ENCODE measurements at regions not wholly inside any gene's neighbourhood (a gene's known extent, or its start where the extent isn't known, plus 50 kb on each side); places are given as distances from the start of the nearest gene placed in this dataset.

DNA sequence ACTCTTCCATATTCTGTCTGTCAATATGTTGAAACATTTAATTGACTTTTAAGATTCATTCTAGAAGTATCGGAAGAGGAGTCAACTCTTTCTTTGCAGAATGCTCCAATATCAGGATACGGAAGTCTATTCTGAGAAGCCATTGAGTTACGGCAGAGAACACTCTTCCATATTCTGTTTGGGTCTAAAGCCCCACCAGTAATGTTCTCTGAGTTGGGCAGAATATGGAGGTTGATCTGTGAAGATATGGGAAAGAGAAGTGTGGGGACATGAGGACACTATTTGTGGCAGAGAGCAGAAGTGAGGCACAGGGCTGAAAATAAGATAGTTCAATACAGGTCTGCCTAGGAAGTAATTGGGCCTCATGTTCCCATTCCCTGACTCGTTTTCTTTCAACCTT, 300.0 kb downstream of the DIRAS2 start:
- Mint-ChIP-seq H3K4me1 (no peaks in the 10 kb centered on the region), H3K9me3 (peaks cover 3% of the 10 kb centered on the region), H3K27ac (no peak overlapping the region), H3K36me3 (no peaks in the 10 kb centered on the region), H3K4me3 (no peak overlapping the region)
- ATAC-seq (no peak), DNase-seq (ENCODE audit: low spot score in 2 of 2) (no peak)

DNA sequence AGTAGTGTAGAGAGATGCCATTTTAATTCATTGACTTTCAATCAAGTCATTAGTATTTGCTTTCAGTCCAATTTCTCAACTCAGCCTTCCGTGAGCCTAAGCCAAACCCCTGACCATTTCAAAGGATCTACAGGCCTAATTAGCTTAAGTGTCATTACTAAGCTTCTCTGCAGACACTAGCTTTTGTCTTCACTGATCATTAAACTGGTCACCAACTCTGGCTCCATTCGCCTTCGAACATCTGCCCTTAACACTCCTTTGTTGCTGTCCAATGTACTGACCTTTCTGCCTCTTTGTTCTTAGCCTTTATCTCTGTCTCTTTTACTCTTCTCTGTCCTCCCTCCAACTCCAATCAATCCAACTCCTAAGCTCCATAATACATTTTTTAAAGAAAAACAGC, 299.3 kb downstream of the DIRAS2 start:
- no peaks in the 10 kb centered on the region for H3K4me1 Mint-ChIP-seq
- peaks cover 3% of the 10 kb centered on the region for H3K9me3 Mint-ChIP-seq
- ATAC-seq (no peak), DNase-seq (ENCODE audit: low spot score in 2 of 2) (no peak)
- no peaks in the 10 kb centered on the region for H3K36me3 Mint-ChIP-seq
- no peak overlapping the region for H3K27ac Mint-ChIP-seq
- no peak overlapping the region for H3K4me3 Mint-ChIP-seq

DNA sequence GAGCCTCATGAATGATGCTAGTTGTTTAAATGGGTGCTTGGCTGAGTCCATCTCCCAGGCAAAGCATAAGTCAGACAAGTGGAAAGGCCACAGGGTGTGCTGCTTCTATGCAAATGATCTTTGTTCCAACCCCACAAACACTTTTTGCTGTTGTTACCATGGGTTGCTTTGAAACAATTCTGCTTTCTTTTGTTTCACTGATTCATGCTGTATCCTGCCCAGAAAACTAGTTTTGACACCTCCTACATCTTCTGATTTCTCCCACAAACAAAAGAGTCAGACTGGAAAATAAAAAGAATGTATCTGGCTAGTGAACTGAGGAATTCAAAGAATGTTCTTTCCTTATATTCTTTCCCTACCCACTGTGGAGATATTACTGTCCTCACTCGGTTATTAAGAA, 298.6 kb downstream of the DIRAS2 start:
- no peaks in the 10 kb centered on the region for H3K36me3 Mint-ChIP-seq
- no peak overlapping the region for H3K4me3 Mint-ChIP-seq
- ATAC-seq (no peak), DNase-seq (ENCODE audit: low spot score in 2 of 2) (no peak)
- peaks cover 3% of the 10 kb centered on the region for H3K9me3 Mint-ChIP-seq
- H3K4me1 Mint-ChIP-seq: no peaks in the 10 kb centered on the region
- H3K27ac Mint-ChIP-seq: no peak overlapping the region

DNA sequence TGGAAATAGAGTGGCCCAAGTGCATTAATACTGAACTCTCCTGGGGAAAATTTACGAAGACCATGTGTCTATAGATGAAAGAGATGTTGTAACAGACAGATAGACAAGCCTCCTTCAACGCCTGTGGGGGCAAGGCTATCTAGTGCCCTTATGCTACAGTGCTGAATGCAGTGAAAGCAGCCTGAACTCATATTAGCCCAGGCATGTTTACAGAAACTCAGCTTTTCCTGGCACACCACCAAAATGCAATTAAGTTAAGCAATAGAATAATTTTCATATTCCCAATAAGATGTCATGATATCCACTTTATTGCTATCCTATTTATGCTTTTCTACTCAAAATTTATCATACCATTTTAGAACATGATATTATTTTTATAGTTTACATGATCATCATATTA, 277.0 kb downstream of the DIRAS2 start:
- Mint-ChIP-seq H3K9me3 (no peaks in the 10 kb centered on the region), H3K4me1 (no peaks in the 10 kb centered on the region), H3K36me3 (no peaks in the 10 kb centered on the region), H3K4me3 (no peak overlapping the region), H3K27ac (no peak overlapping the region)
- ATAC-seq (no peak), DNase-seq (ENCODE audit: low spot score in 2 of 2) (no peak)

DNA sequence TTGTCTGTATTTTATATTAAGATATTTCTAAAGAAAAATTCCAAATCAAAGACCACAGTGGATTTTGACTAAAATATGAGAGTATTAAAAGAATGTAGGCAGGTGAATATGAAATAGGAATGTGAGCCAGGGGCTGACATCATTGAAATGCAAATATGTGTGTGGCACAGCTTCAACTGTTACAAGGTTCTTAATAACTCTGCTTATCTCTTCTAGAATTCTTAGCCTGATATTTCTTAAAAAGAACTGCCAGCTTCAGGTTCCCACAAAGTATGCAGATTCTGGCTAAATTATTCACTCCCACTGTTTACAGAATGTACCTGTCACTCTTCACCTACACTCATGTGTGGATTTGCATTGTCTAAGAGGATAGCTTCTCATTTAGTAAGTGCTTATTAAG, 274.4 kb downstream of the DIRAS2 start:
- Mint-ChIP-seq H3K36me3 (no peaks in the 10 kb centered on the region), H3K4me1 (no peaks in the 10 kb centered on the region), H3K9me3 (no peaks in the 10 kb centered on the region), H3K27ac (no peak overlapping the region), H3K4me3 (no peak overlapping the region)
- DNase-seq (ENCODE audit: low spot score in 2 of 2) (no peak), ATAC-seq (no peak)

DNA sequence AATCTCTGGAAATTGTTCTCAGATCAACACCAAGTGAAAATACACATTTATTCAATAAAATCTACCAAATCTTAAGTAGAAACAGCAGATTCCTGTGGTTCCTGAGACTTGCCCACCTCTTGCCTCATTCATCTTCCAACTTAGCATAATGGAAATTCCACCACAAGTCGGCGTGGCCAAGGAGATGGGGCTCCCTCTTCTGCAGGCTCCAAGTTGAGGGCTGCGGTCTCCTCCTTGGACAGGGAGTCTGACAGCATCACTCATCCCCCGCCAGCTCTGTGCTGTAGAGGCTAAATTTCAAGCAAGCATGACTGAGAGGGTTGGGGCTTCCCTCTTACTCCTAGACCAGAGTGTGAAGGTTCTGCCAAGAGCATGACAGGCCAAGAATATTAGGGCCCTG, 273.7 kb downstream of the DIRAS2 start:
- Mint-ChIP-seq H3K36me3 (no peaks in the 10 kb centered on the region), H3K4me3 (no peak overlapping the region), H3K27ac (no peak overlapping the region), H3K4me1 (no peaks in the 10 kb centered on the region), H3K9me3 (no peaks in the 10 kb centered on the region)
- no peak for DNase-seq (ENCODE audit: low spot score in 2 of 2)
- no peak for ATAC-seq

DNA sequence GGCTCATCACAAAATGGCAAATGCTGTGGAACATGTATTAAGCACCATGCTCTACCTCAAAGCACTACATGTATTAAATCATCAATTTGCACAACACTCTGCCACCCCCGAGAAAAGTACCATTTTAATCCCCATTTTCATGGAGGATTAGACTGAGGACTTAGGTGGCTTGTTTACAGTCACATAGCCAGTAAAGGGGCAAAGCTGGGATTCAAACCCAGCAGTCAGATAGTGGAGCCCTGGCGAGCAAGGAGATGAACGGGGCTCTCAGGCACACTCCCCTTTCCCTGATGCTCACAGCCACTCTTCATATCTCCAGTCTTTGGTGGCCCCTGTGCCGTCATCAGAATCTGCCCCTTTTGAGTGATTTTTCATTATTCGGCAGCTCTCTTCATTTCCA, 262.9 kb downstream of the DIRAS2 start:
- H3K9me3 Mint-ChIP-seq: no peaks in the 10 kb centered on the region
- no peak overlapping the region for H3K4me3 Mint-ChIP-seq
- no peaks in the 10 kb centered on the region for H3K4me1 Mint-ChIP-seq
- ATAC-seq: no peak
- H3K27ac Mint-ChIP-seq: no peak overlapping the region
- H3K36me3 Mint-ChIP-seq: no peaks in the 10 kb centered on the region
- DNase-seq (ENCODE audit: low spot score in 2 of 2): no peak

DNA sequence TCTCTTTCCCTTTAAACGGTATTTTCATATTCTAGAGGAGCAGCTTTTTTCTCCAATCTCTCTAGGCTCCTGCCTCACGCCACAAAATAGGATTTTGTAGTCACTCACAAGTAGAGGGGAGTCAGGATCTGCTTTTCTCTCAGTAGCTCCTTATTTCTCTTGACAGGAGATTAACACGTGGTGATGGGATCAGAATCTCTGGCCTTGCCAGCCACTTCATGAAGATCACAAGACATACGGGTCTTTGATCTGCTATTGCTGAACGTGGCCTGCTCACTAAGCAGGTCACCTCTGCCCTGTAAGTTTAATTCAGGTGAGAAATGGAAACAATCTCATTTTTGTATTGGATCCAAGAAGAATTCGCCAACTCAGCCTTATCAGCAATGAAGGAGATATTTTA, 257.5 kb downstream of the DIRAS2 start:
- no peaks in the 10 kb centered on the region for H3K36me3 Mint-ChIP-seq
- H3K27ac Mint-ChIP-seq: no peak overlapping the region
- H3K4me1 Mint-ChIP-seq: no peaks in the 10 kb centered on the region
- no peaks in the 10 kb centered on the region for H3K9me3 Mint-ChIP-seq
- H3K4me3 Mint-ChIP-seq: no peak overlapping the region
- DNase-seq (ENCODE audit: low spot score in 2 of 2) (no peak), ATAC-seq (no peak)

DNA sequence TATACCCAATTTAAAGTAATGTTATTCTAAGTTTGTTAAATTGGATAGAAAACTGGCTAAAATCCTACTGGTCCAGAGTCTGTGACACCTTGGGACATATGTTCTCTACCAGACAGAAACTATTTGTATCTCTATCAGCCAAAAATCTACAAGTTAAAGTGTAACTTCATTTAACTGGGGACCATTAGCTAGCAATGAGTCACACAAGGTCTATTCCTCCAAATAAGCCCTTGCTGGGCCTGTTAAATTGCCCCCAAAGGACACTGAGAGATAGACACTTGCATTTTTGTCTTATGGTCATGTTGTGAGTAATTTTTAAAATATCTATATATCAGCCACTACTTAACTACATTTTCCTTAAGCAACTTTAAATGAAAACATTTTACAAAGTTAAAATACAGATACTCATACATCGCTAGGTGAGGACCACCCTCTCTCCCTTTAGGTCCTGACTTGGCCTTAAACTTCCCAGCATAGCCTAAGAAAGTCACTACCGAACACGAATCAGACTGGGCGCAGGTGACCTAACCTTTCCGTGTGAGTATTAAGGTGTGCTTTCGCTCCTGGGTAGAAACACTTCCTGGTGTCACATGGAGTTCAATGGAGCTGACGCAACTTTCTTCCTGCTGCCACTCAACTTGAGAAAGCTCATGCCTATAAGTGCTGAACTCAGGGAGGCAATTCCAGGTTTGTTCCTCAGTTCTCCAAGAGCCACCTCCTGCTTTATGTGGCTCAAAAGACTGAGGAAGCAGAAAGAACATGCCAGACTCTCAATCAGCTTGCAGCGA, 249.1 kb downstream of the DIRAS2 start:
- no peak overlapping the region for H3K4me3 Mint-ChIP-seq
- H3K27ac Mint-ChIP-seq: no peak overlapping the region
- no peaks in the 10 kb centered on the region for H3K4me1 Mint-ChIP-seq
- ATAC-seq (no peak), DNase-seq (ENCODE audit: low spot score in 2 of 2) (no peak)
- no peaks in the 10 kb centered on the region for H3K36me3 Mint-ChIP-seq
- H3K9me3 Mint-ChIP-seq: no peaks in the 10 kb centered on the region

DNA sequence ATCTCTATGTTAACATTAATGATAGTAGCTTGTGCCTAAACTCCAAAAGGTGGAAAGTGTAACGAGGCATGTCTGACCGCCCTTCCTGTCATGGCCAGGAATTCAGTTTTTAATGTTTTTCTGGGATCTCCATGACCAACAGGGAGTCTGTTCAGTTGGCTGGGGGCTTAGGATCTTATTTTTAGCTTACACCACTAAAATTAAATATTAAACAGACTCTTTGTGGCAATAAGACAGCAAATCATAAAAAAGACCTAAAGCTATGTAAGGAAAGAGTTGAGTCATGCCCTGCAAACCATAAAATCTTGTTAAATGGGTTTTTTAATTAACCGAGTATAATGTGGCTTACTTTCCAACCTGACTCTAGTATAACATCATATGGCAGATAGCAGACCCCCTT, 247.8 kb downstream of the DIRAS2 start:
- Mint-ChIP-seq H3K36me3 (no peaks in the 10 kb centered on the region), H3K4me1 (no peaks in the 10 kb centered on the region), H3K27ac (no peak overlapping the region), H3K4me3 (no peak overlapping the region), H3K9me3 (no peaks in the 10 kb centered on the region)
- no peak for ATAC-seq
- DNase-seq (ENCODE audit: low spot score in 2 of 2): no peak

DNA sequence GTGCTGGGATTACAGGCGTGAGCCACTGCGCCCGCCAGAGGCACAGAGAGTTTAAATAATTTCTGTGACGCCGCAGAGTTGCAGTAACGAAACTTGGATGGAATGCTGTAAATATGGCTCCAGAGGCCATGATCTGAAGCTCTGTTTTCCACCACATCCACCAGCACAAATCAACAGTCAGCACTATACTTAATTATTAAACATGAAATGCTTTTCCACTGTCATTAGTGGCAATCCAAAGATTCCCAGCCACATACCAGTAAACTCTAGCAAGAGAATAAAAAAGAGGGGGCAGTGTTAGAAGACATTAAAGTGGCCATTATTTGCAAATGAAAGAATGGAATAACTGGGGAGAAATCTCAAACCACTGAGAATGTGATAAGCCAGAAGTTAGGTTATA, 242.5 kb downstream of the DIRAS2 start:
- H3K4me3 Mint-ChIP-seq: no peak overlapping the region
- no peak overlapping the region for H3K27ac Mint-ChIP-seq
- ATAC-seq (no peak), DNase-seq (ENCODE audit: low spot score in 2 of 2) (no peak)
- no peaks in the 10 kb centered on the region for H3K4me1 Mint-ChIP-seq
- H3K36me3 Mint-ChIP-seq: no peaks in the 10 kb centered on the region
- no peaks in the 10 kb centered on the region for H3K9me3 Mint-ChIP-seq

DNA sequence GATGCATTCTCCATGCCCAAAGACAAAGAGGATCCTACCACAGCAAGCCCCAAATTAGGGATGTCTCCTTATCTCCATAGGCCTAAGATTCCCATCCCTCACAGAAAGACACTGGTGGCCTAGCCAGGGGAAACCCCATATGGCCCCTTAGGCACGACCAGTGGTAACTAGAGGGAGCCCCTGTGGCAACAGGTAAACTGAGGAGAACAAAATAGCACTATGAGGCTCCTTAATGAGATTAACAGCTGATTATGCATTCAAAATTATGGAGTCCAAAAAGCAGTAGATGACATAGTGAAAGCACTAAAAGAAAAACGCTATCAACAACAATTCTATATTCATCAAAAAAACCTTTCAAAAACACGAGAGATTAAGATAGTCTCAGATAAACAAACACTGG, 234.0 kb downstream of the DIRAS2 start:
- H3K4me3 Mint-ChIP-seq: no peak overlapping the region
- H3K36me3 Mint-ChIP-seq: no peaks in the 10 kb centered on the region
- DNase-seq (ENCODE audit: low spot score in 2 of 2) (no peak), ATAC-seq (no peak)
- H3K27ac Mint-ChIP-seq: no peak overlapping the region
- no peaks in the 10 kb centered on the region for H3K9me3 Mint-ChIP-seq
- H3K4me1 Mint-ChIP-seq: no peaks in the 10 kb centered on the region

DNA sequence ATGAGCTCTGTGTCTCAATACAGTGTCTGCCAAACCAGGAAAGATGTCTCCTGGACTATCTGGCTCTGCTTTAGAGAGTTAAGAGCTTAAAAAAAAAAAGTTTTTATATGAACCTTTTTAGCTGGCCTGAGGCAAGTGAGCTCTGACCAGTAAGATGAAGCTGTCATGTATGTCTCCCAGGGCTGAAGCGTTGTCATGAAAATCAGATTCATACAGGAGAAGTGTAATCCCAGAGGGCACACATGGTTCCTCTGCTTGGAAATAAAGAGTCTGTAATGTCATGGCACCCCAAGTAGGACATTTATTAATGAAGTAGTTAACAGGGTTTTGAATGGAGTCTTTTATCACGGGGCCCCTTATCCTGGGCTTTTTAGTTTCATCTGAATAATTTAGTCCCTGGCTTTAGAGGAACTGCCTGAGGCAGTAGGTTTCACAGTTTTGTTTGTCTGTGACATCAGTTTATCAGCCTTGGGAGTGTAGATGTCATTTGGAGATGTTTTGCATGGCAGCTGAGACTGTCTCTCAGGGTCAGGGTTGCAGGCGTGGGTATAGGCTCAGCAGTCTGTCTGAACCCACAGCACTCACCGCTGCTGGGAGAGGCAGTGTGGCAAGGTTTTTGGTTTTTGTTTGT, 223.3 kb downstream of the DIRAS2 start:
- Mint-ChIP-seq H3K4me3 (no peak overlapping the region), H3K27ac (no peak overlapping the region), H3K9me3 (no peaks in the 10 kb centered on the region), H3K4me1 (no peaks in the 10 kb centered on the region), H3K36me3 (no peaks in the 10 kb centered on the region)
- ATAC-seq: no peak
- DNase-seq (ENCODE audit: low spot score in 2 of 2): no peak

DNA sequence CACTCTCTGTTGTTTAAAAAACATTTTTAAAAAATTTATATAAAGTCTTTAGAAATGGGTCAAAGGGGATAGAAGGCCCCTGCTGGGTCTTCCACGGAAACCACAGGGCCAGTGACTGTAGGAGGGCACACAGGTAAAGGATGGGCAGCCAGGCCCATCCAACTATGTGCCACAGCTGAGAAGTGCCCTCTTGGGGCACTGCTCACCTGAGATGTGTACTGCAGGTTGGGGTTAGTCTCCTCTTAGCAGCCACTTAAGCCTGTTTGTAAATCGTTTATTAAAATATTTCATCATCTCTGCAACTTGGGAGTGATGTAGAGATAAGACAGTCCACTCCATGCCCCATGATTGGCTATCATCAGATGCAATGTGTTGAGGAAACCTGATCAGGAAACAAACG, 222.4 kb downstream of the DIRAS2 start:
- ATAC-seq (no peak), DNase-seq (ENCODE audit: low spot score in 2 of 2) (no peak)
- H3K4me1 Mint-ChIP-seq: no peaks in the 10 kb centered on the region
- H3K4me3 Mint-ChIP-seq: no peak overlapping the region
- no peaks in the 10 kb centered on the region for H3K36me3 Mint-ChIP-seq
- H3K27ac Mint-ChIP-seq: no peak overlapping the region
- H3K9me3 Mint-ChIP-seq: no peaks in the 10 kb centered on the region

DNA sequence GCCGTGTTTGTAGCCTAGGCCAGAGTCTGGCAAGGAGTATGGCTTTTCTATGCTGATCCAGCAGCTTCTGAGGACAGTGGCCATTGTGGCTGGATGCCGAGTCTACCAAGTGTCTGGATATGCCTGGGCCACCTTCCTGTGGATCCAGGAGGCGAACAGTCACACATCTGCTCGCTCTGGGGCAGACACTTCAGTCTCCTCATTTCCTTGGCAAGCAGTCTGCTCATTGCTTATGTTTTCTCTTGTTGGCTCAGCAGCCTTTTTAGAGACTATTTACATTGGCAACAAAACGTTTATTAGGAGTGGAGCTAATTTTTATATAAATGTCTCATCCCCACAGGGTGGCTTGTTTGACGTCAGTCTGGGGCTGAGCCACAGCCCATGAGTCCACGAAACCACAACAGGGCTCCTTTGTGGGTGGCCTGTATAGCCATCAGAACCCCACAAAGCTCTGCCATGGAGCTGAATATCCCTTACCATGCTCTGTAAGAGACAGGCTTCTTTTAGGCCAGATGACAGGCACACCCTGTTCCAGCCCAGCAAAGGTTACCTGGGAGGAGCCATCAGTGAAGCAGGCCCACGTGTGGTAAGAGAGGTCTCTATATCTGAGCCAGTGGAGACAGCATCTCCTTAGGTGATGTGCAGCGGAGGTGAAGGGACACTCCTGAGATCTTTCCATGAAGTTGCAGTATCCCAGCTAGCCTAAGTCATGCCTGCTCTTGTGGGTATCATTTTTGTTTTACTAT, 221.7 kb downstream of the DIRAS2 start:
- Mint-ChIP-seq H3K4me1 (no peaks in the 10 kb centered on the region), H3K27ac (no peak overlapping the region), H3K4me3 (no peak overlapping the region), H3K9me3 (no peaks in the 10 kb centered on the region), H3K36me3 (no peaks in the 10 kb centered on the region)
- ATAC-seq (no peak), DNase-seq (ENCODE audit: low spot score in 2 of 2) (no peak)

DNA sequence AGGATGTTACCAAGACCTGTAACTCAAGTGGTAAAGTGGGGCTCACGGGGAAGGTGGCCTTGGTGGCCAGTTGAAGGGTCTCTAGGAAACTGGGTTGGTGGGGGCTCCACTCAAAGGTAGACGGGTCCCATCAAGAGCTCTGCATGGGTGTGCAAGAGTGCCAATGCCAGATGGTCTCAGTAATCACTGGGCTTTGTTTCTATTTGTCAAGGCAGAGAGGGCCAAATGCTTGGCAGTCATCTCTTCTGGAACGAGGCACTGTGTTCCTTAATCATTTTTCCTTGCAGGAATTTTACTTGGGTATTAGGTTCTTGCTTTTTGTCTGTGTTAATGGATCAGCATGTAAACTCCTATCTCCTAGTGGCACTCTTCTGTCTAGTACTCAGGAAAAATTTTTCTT, 220.8 kb downstream of the DIRAS2 start:
- H3K36me3 Mint-ChIP-seq: no peaks in the 10 kb centered on the region
- ATAC-seq (no peak), DNase-seq (ENCODE audit: low spot score in 2 of 2) (no peak)
- H3K9me3 Mint-ChIP-seq: no peaks in the 10 kb centered on the region
- H3K27ac Mint-ChIP-seq: no peak overlapping the region
- no peak overlapping the region for H3K4me3 Mint-ChIP-seq
- no peaks in the 10 kb centered on the region for H3K4me1 Mint-ChIP-seq

All from stimulated activated effector memory CD8-positive, alpha-beta T cell treated with anti-CD3 and anti-CD28 coated beads, Interleukin-12 subunit alpha, Interleukin-12 subunit beta, amount 100 ng/mL, for 72 hours (primary cell).